ENCODE measurements at regions not wholly inside any gene's neighbourhood (a gene's known extent, or its start where the extent isn't known, plus 50 kb on each side); places are given as distances from the start of the nearest gene placed in this dataset.
"Not testable (repeated sequence)": the region's sequence is repeated elsewhere in the genome, so short reads cannot be mapped to it uniquely, and the experiment has no call there.

GRCh38 chr7:3138206-3138605 lies 94.5 kb upstream of the CARD11 start:
- DNase-seq (ENCODE audit: low spot score) = no peak

GRCh38 chr7:3138997-3139396 lies 95.3 kb upstream of the CARD11 start:
- DNase-seq (ENCODE audit: low spot score) = no peak

GRCh38 chr7:3140834-3141233 lies 97.2 kb upstream of the CARD11 start:
- DNase-seq (ENCODE audit: low spot score) = no peak

- DNase-seq (ENCODE audit: low spot score) = no peak
Observed at GRCh38 chr7:3141326-3141725, 97.7 kb upstream of the CARD11 start.

GRCh38 chr7:3143869-3144775 lies 100.5 kb upstream of the CARD11 start:
- no peak for DNase-seq (ENCODE audit: low spot score)

GRCh38 chr7:3144776-3145125 lies 101.1 kb upstream of the CARD11 start:
- DNase-seq (ENCODE audit: low spot score) = not testable (repeated sequence)

- no peak for DNase-seq (ENCODE audit: low spot score)
Observed at GRCh38 chr7:3146571-3147226, 103.0 kb upstream of the CARD11 start.

GRCh38 chr7:3148471-3148870 lies 104.8 kb upstream of the CARD11 start:
- DNase-seq (ENCODE audit: low spot score) = not testable (repeated sequence)

- DNase-seq (ENCODE audit: low spot score) = no peak
Observed at GRCh38 chr7:3149231-3149995, 105.7 kb upstream of the CARD11 start.

GRCh38 chr7:3150027-3150426 lies 106.4 kb upstream of the CARD11 start:
- no peak for DNase-seq (ENCODE audit: low spot score)

- DNase-seq (ENCODE audit: low spot score) = no peak
Observed at GRCh38 chr7:3151784-3152183, 108.1 kb upstream of the CARD11 start.

- no peak for DNase-seq (ENCODE audit: low spot score)
Observed at GRCh38 chr7:3152714-3153113, 109.0 kb upstream of the CARD11 start.

GRCh38 chr7:3153118-3153517 lies 109.5 kb upstream of the CARD11 start:
- DNase-seq (ENCODE audit: low spot score) = no peak

GRCh38 chr7:3154317-3154716 lies 110.7 kb upstream of the CARD11 start:
- DNase-seq (ENCODE audit: low spot score) = no peak

- DNase-seq (ENCODE audit: low spot score) = peak; percentile 26
Observed at GRCh38 chr7:3154881-3155494, 111.3 kb upstream of the CARD11 start.

GRCh38 chr7:3156508-3156907 lies 112.8 kb upstream of the CARD11 start:
- no peak for DNase-seq (ENCODE audit: low spot score)

GRCh38 chr7:3157566-3158287 lies 114.1 kb upstream of the CARD11 start:
- no peak for DNase-seq (ENCODE audit: low spot score)

- DNase-seq (ENCODE audit: low spot score) = no peak
Observed at GRCh38 chr7:3158341-3158760, 114.7 kb upstream of the CARD11 start.

- no peak for DNase-seq (ENCODE audit: low spot score)
Observed at GRCh38 chr7:3159039-3159438, 115.4 kb upstream of the CARD11 start.

GRCh38 chr7:3159445-3159844 lies 115.8 kb upstream of the CARD11 start:
- no peak for DNase-seq (ENCODE audit: low spot score)

- DNase-seq (ENCODE audit: low spot score) = not testable (repeated sequence)
Observed at GRCh38 chr7:3159926-3160325, 116.3 kb upstream of the CARD11 start.

GRCh38 chr7:3162289-3162688 lies 118.6 kb upstream of the CARD11 start:
- no peak for DNase-seq (ENCODE audit: low spot score)
